ENCODE measurements at regions not wholly inside any gene's neighbourhood (a gene's known extent, or its start where the extent isn't known, plus 50 kb on each side); places are given as distances from the start of the nearest gene placed in this dataset.

GRCh38 chr17:51387986-51388385, 127.6 kb downstream of the UTP18 start:
- H3K27me3 ChIP-seq (ENCODE audit: control insufficient read depth, extremely low read depth, insufficient read depth, low read length): no peaks in the 10 kb centered on the region
- no peak for FAIRE-seq
- dilution Hi-C loops (cut with MboI; ENCODE audit: extremely low pct_ligation_motif_present, low sequenced_read_pairs): no loop called here

GRCh38 chr17:51389875-51390274, 129.5 kb downstream of the UTP18 start:
- no peak overlapping the region for H3K9ac ChIP-seq (ENCODE audit: control insufficient read depth, extremely low read depth, insufficient read depth, low read length)
- no peaks in the 10 kb centered on the region for H3K36me3 ChIP-seq (ENCODE audit: control insufficient read depth in 2 of 2, extremely low read depth in 1 of 2, insufficient read depth in 2 of 2, low read length in 2 of 2)
- no peak overlapping the region for H3K27ac ChIP-seq (ENCODE audit: control insufficient read depth, insufficient read depth, low read length)
- H3K4me3 ChIP-seq (ENCODE audit: control insufficient read depth in 2 of 3, extremely low read depth in 1 of 3, insufficient read depth in 2 of 3, low read depth in 1 of 3, low read length in 3 of 3): no peak overlapping the region
- FAIRE-seq (no peak), DNase-seq (ENCODE audit: low read depth, low spot score) (no peak)
- no peaks in the 10 kb centered on the region for H3K4me1 ChIP-seq (ENCODE audit: control insufficient read depth, extremely low read depth, insufficient read depth, low read length)
- H4K20me1 ChIP-seq (ENCODE audit: control insufficient read depth, extremely low read depth, insufficient read depth, low read length): no peaks in the 10 kb centered on the region
- no peak for TF ChIP-seq CTCF (optimal IDR thresholded peaks at IDR 0.05 in 1 of 3, IDR thresholded peaks at IDR 0.05 in 1 of 3, conservative IDR thresholded peaks at IDR 0.05 in 1 of 3; ENCODE audit: extremely low read depth in 1 of 3, insufficient read depth in 2 of 3, low read length in 3 of 3)
- TF ChIP-seq EZH2 (IDR thresholded peaks at IDR 0.05; ENCODE audit: low read length): no peak
- dilution Hi-C loops (cut with MboI; ENCODE audit: extremely low pct_ligation_motif_present, low sequenced_read_pairs): no loop called here
- no peak overlapping the region for H2AFZ ChIP-seq (ENCODE audit: control insufficient read depth, low read length)
- no peaks in the 10 kb centered on the region for H3K27me3 ChIP-seq (ENCODE audit: control insufficient read depth, extremely low read depth, insufficient read depth, low read length)
- H3K9me3 ChIP-seq (ENCODE audit: control insufficient read depth, low read depth, low read length): no peaks in the 10 kb centered on the region
- H3K79me2 ChIP-seq (ENCODE audit: control insufficient read depth, insufficient read depth, low read length): no peaks in the 10 kb centered on the region
- H3K4me2 ChIP-seq (ENCODE audit: control insufficient read depth, extremely low read depth, insufficient read depth, low read depth, low read length): no peak overlapping the region
- no peaks in the 10 kb centered on the region for H3K9me1 ChIP-seq (ENCODE audit: control insufficient read depth, extremely low read depth, insufficient read depth, low read length)

More at GRCh38 chr17:51387986-51388385, 127.6 kb downstream of the UTP18 start:
- no peak overlapping the region for H3K4me3 ChIP-seq (ENCODE audit: control insufficient read depth in 2 of 3, extremely low read depth in 1 of 3, insufficient read depth in 2 of 3, low read depth in 1 of 3, low read length in 3 of 3)
- no peak overlapping the region for H3K4me2 ChIP-seq (ENCODE audit: control insufficient read depth, extremely low read depth, insufficient read depth, low read depth, low read length)
- H3K9me3 ChIP-seq (ENCODE audit: control insufficient read depth, low read depth, low read length): no peaks in the 10 kb centered on the region
- no peaks in the 10 kb centered on the region for H3K9me1 ChIP-seq (ENCODE audit: control insufficient read depth, extremely low read depth, insufficient read depth, low read length)
- no peaks in the 10 kb centered on the region for H3K79me2 ChIP-seq (ENCODE audit: control insufficient read depth, insufficient read depth, low read length)
- no peak overlapping the region for H2AFZ ChIP-seq (ENCODE audit: control insufficient read depth, low read length)
- H3K27ac ChIP-seq (ENCODE audit: control insufficient read depth, insufficient read depth, low read length): no peak overlapping the region
- no peaks in the 10 kb centered on the region for H4K20me1 ChIP-seq (ENCODE audit: control insufficient read depth, extremely low read depth, insufficient read depth, low read length)
- H3K4me1 ChIP-seq (ENCODE audit: control insufficient read depth, extremely low read depth, insufficient read depth, low read length): no peaks in the 10 kb centered on the region
- no peak for DNase-seq (ENCODE audit: low read depth, low spot score)
- no peak for TF ChIP-seq CTCF (optimal IDR thresholded peaks at IDR 0.05 in 1 of 3, IDR thresholded peaks at IDR 0.05 in 1 of 3, conservative IDR thresholded peaks at IDR 0.05 in 1 of 3; ENCODE audit: extremely low read depth in 1 of 3, insufficient read depth in 2 of 3, low read length in 3 of 3)
- no peak for TF ChIP-seq EZH2 (IDR thresholded peaks at IDR 0.05; ENCODE audit: low read length)
- no peaks in the 10 kb centered on the region for H3K36me3 ChIP-seq (ENCODE audit: control insufficient read depth in 2 of 2, extremely low read depth in 1 of 2, insufficient read depth in 2 of 2, low read length in 2 of 2)
- no peak overlapping the region for H3K9ac ChIP-seq (ENCODE audit: control insufficient read depth, extremely low read depth, insufficient read depth, low read length)
